ENCODE measurements at regions not wholly inside any gene's neighbourhood (a gene's known extent, or its start where the extent isn't known, plus 50 kb on each side); places are given as distances from the start of the nearest gene placed in this dataset.

DNA sequence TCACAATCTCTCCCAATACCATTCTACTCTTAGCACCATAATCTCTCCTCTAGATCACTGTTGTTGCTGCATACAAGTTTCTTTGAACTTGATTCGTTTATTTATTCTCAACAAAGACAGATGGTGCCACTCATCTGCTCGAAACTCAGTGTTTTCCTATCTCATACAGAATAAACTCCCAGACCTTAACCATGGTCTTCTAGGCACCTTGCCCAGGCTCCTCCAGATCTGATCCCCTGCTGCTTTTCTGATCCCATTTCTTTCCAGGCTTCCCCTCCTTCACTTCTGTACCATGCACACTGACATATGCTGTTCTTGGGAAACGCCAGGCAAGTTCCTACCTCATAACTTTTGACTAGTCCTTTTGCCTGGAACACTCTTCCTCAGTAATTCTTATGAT is 645.7 kb downstream of the DNAJB9 start:
- TF ChIP-seq CREB5 (CRISPR knock-in tag; IDR thresholded peaks at IDR 0.05; ENCODE audit: low read depth) (no peak), ZNF70 (CRISPR knock-in tag; IDR thresholded peaks at IDR 0.05) (no peak), GLIS3 (CRISPR knock-in tag; IDR thresholded peaks at IDR 0.05) (no peak), CSRNP3 (CRISPR knock-in tag; IDR thresholded peaks at IDR 0.05) (no peak), ZNF8 (CRISPR knock-in tag; IDR thresholded peaks at IDR 0.05) (no peak), OSR1 (CRISPR knock-in tag; IDR thresholded peaks at IDR 0.05) (no peak), ZNF565 (CRISPR knock-in tag; conservative IDR thresholded peaks at IDR 0.05; ENCODE audit: low read depth) (no peak), ESRRG (CRISPR knock-in tag; IDR thresholded peaks at IDR 0.05) (no peak), BACH2 (CRISPR knock-in tag; IDR thresholded peaks at IDR 0.05; ENCODE audit: borderline replicate concordance) (no peak), TSHZ2 (CRISPR knock-in tag; IDR thresholded peaks at IDR 0.05) (no peak), TOX (CRISPR knock-in tag; IDR thresholded peaks at IDR 0.05; ENCODE audit: borderline replicate concordance) (no peak)
- no peak for ATAC-seq

GRCh38 chr7:109224100-109224499 is 654.4 kb downstream of the DNAJB9 start:
- no peak for ATAC-seq
- TF ChIP-seq SNAI2 (CRISPR knock-in tag; IDR thresholded peaks at IDR 0.05) (no peak), CSRNP3 (CRISPR knock-in tag; IDR thresholded peaks at IDR 0.05) (no peak)

- TF ChIP-seq ISL1 (CRISPR knock-in tag; IDR thresholded peaks at IDR 0.05) (no peak), TSHZ2 (CRISPR knock-in tag; IDR thresholded peaks at IDR 0.05) (no peak), POU6F1 (CRISPR knock-in tag; IDR thresholded peaks at IDR 0.05; ENCODE audit: borderline replicate concordance, low read depth) (no peak), GLIS3 (CRISPR knock-in tag; IDR thresholded peaks at IDR 0.05) (no peak), ZFP3 (CRISPR knock-in tag; IDR thresholded peaks at IDR 0.05) (no peak)
- no peak for ATAC-seq
Observed at GRCh38 chr7:109226699-109227098, 657.0 kb downstream of the DNAJB9 start.

- ATAC-seq: no peak
- TF ChIP-seq ZNF70 (CRISPR knock-in tag; IDR thresholded peaks at IDR 0.05) (no peak), ARNTL (CRISPR knock-in tag; IDR thresholded peaks at IDR 0.05; ENCODE audit: borderline replicate concordance, low read depth) (no peak), TCF4 (CRISPR knock-in tag; IDR thresholded peaks at IDR 0.05; ENCODE audit: borderline replicate concordance) (no peak), ZNF8 (CRISPR knock-in tag; IDR thresholded peaks at IDR 0.05) (no peak), POU6F1 (CRISPR knock-in tag; IDR thresholded peaks at IDR 0.05; ENCODE audit: borderline replicate concordance, low read depth) (no peak), OSR1 (CRISPR knock-in tag; IDR thresholded peaks at IDR 0.05) (no peak), ESRRG (CRISPR knock-in tag; IDR thresholded peaks at IDR 0.05) (no peak), PPARA (CRISPR knock-in tag; IDR thresholded peaks at IDR 0.05; ENCODE audit: borderline replicate concordance) (no peak), GLIS3 (CRISPR knock-in tag; IDR thresholded peaks at IDR 0.05) (no peak), BACH2 (CRISPR knock-in tag; IDR thresholded peaks at IDR 0.05; ENCODE audit: borderline replicate concordance) (no peak), ZFP3 (CRISPR knock-in tag; IDR thresholded peaks at IDR 0.05) (no peak), CSRNP3 (CRISPR knock-in tag; IDR thresholded peaks at IDR 0.05) (no peak), ZC3H10 (CRISPR knock-in tag; IDR thresholded peaks at IDR 0.05) (no peak), ZFP30 (CRISPR knock-in tag; IDR thresholded peaks at IDR 0.05) (no peak), ZNF565 (CRISPR knock-in tag; conservative IDR thresholded peaks at IDR 0.05; ENCODE audit: low read depth) (no peak), ISL1 (CRISPR knock-in tag; IDR thresholded peaks at IDR 0.05) (no peak)
Observed at GRCh38 chr7:109235316-109235715, 665.6 kb downstream of the DNAJB9 start.

Measured in SK-N-SH treated with all-trans-retinoic acid at 6 μM for 48 hours (cell line).